GM19463 (cell line): ENCODE measurements at regions not wholly inside any gene's neighbourhood (a gene's known extent, or its start where the extent isn't known, plus 50 kb on each side); places are given as distances from the start of the nearest gene placed in this dataset.

ENCODE experiments used
- ATAC-seq: cut with Tn5 transposase; IDR thresholded peaks from one replicate; pipeline ENCODE4 v1.9.1; 2021; ENCODE audit warnings: mild to moderate bottlenecking, moderate library complexity; ENCODE audit not compliant: unreplicated experiment

DNA sequence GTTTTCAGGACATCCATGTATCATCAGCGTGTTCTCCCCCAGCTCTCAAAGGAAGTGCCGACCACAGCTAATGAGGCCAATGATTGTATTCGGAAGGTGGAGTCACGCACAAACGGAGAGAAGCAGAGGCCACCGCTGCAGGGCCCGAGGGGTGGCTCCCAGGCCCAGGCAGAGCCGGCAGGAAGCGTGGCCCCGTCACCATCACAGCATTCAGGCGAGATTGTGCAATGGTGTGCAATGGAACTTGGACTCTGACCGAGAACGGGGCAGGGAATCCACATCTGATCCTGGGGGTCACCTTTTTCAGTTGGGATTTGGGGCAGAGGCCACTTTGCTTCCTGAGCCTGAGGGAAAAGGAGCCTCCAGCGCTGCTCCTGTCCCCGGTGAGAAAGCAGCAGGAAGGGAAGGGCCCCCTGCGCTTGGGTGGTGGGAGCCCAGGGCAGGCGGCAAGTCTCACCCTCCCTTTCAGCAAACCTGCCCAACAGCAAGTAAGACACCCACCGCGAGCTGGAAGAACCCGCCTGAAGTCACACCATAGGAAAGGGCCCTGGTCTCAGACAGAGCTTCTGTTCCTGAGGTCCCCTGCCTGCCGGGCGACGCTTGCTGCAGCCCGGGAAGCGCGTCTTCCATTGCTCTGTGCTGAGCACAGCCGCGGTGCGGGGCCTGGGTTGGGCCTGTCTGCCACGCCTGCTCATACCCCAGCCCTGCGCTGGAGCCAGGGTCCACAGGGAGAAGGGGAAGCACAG lies 1430.7 kb downstream of the BRD1 start:
- no peak for ATAC-seq

GRCh38 chr22:48396091-48396784 lies 1431.4 kb downstream of the BRD1 start:
- ATAC-seq, result no peak

DNA sequence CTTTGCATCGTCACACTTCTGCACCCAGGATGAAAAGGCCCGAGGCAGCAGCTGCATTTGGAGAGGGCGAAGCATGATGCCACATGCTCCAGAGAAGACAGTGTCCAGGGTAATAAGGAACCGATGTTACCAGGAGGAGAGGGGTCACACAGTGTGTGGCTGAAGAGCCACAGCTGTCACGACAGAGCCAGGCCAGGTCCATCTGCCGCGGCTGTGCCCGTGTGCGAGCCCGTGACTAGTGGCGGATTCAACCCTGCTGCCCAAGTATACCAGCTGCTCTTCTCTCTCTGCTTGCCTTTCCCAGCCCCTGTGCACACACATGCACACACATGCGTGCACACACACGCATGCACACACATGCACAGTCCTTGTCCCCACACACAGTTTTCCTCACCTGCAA lies 1432.5 kb downstream of the BRD1 start:
- no peak for ATAC-seq

GRCh38 chr22:48394787-48395186 lies 1432.9 kb downstream of the BRD1 start:
- no peak for ATAC-seq

DNA sequence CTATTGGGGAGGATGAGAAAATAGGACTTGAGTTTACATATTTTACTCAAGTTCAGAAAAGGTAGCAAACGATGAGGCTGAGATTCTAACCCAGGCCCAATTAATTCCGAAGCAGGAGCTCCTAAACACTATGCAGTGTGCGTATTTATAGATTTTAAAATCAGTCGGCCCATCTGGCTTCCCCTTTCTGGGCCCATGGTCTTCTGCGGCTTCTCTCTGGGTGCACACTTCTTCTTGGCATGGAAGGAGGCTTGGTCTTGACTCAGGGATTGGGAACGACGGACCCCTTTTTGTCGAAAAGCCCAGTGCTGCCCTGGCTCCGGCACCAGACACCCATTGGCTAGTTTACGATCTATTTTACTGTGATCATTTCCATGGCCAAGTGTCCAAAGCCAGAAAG lies 1433.8 kb downstream of the BRD1 start:
- no peak for ATAC-seq

- ATAC-seq, result no peak
These were observed 1434.7 kb downstream of the BRD1 start for GRCh38 chr22:48393041-48393370.

GRCh38 chr22:48391820-48392219 lies 1435.9 kb downstream of the BRD1 start:
- no peak for ATAC-seq

- no peak for ATAC-seq
These were observed 1436.4 kb downstream of the BRD1 start for GRCh38 chr22:48391171-48391711.

DNA sequence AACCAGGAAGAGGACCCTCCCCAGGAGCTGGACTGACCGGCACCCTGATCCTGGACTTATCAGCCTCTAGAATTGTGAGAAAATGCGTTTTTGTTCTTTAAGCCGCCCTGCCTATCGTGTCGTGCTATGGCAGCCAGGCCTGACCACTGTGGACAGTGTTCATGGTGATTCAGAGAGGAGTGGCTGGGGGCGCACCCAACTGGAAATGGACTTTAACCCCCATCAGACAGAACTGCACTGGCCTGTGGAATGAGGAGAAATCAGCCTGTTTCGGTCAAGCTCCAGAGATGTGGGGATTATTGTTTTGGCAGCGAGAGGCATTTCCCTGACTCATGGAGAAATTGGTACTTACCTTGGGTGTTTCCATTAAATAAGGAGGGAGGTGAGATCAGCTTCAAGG lies 1437.8 kb downstream of the BRD1 start:
- no peak for ATAC-seq

DNA sequence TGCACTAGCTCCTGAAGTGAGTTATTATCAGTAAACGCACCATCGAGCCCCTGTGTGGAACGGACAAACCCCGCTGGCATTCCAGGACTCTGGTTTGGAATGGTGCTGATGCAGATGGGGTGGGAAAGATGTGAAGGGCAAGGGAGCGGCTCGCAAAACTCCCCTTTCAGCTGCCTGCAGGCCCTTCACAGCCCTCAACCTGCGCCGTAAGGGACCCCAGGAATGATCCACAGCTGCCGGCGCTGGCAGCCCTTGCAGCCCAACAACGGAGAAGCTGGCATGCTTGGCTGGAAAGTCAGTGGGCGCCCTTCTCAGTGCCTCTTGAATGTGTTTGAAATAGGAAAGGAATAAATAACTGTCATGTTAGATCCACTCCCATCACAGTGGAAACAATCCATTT lies 1445.5 kb downstream of the BRD1 start:
- no peak for ATAC-seq

DNA sequence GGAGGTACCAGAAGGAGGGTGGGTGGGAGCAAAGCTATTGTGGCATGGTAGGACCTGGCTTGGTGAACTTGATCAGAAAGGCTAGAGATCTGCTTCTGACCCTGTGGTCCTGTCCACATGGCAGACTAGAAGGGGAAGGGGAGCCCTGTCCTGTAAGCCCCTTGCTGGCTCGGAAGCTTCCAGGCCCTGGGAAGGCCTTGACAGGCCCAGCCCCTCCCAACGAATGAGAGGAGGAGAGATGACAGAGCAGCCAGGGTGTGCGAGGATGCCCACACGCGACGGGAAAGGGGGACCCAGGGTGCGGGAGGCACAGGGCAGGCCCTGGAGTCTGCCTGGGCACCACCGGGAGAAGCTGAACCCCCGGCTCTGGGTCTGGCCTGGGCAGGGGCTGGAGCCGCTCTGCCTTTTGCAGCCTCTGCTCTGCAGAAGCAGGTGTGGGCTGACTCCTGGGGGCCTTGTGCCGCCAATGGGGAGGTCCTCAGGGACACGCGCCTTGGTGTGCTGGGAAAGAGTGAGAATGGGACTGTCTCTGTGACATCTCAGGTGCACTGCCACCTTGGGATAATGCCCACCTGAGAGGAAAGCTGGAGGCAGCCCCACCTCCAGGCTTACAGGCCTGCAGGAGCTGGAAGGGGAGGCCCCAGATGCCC lies 1447.5 kb downstream of the BRD1 start:
- no peak for ATAC-seq

DNA sequence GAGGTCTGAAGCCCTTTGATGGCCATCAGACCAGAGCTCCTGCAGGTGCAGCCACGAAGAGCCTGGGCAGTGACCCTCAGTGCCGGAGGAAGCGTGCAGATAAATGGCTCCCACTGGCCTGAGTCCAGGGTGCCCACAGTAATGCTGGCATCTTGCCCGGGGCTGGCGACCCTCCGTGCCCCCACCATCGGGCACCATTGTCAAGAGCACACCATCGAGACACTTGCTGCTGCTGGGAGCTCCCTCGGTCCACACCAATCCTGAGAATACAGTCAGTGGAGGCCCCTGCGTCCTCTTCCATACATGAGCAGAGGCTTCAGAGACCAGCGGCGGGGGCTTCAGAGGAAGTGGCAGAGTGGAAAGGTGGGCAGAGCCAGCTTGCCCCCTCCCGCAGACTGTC lies 1448.3 kb downstream of the BRD1 start:
- ATAC-seq, result no peak

- no peak for ATAC-seq
These were observed 1449.0 kb downstream of the BRD1 start for GRCh38 chr22:48378673-48379072.

DNA sequence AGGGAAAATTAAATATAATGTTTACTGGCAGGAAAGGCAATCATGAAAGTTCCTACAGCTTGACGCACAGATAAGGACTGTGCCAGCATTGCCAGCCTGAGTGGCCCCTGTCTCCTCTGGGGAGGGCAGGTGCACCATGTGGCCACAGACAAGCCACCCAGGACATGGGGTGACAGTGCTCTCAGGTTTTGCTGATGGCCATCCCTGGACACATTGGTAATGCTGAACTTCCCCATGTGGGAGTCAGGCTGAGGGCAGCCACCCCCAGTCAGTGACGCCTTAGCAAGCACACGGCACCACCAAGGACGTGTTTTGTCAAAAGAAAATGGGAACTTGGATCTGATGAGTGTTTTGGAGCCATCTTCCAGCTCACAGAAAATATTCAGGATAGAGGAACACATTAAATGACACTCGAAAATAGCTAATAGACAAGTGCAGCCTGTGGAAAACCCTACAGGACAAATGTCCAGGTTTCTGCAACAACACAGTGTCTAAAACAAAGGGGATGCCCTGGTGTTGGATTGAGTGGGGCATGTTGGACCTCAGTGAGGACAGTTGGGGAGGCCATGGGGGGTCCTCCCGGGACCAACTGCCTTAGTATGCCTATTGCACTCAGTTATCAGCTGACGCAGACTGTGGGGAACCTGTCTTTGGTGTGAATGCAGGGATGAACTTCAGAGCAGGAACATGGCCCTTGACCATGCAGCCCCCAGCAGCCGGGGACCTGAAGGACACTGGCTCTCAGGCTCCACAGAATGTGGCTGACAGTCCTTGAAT lies 1450.5 kb downstream of the BRD1 start:
- ATAC-seq, result no peak

DNA sequence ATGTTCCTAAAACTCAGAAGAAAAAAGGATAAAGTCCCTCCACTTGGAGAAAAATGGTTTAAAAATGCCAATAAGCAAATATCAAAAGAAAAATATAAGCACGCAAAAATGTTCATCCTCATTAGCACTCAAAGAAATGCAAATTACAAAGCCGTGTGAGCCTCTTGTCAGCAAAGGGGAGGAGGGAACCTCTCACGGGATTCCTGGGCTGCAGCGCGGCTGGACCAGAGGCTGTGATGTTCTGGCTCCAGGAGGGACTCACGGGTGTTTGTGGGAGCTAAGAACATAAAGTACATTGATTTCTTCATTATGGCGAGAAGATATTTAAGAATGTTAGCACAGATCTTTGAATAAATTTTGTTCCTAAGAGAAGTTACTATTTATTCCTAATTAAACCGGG lies 1451.2 kb downstream of the BRD1 start:
- ATAC-seq, result no peak

DNA sequence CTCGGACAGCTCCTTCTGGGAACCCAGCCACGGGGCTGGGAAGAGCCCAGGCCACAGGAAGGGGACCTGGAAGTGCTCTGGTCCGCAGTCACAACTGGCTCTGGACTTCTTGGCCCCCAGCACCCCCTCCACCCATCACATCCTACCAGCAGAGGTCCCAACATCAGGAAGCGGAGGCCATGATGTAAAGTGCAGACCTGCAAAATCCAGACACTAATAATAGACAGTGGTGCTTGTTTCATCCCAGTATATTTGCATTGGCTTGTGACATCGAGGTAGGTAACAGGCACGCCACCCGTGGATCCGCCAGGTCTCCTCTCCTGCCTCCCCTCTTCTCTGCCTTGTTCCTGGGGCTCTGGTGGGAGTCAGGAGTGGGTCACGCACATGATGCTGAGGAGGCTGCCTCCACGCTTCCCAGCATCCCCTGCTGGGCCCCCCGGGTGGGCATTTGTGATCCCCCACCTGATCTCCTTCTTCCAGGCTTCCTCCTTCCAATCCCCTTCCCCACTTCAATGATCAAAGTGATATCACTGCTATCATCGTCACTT lies 1454.0 kb downstream of the BRD1 start:
- no peak for ATAC-seq

GRCh38 chr22:48372390-48372789 lies 1455.3 kb downstream of the BRD1 start:
- ATAC-seq, result no peak

- ATAC-seq, result no peak
These were observed 1456.3 kb downstream of the BRD1 start for GRCh38 chr22:48371391-48371790.

GRCh38 chr22:48370508-48371325 lies 1457.0 kb downstream of the BRD1 start:
- no peak for ATAC-seq
